T-helper 1 cell treated with Interleukin-12 subunit alpha and Interleukin-12 subunit beta and Interleukin-4 antibody, amounts not matched to agents 30 μg/mL and 1 μg/mL, for 36 hours (primary cell): ENCODE measurements at regions not wholly inside any gene's neighbourhood (a gene's known extent, or its start where the extent isn't known, plus 50 kb on each side); places are given as distances from the start of the nearest gene placed in this dataset.
"Not testable (repeated sequence)": the region's sequence is repeated elsewhere in the genome, so short reads cannot be mapped to it uniquely, and the experiment has no call there.

ENCODE experiments used
- H3K27ac Mint-ChIP-seq: one replicate; pipeline ENCODE4 v1.8.0; 2021; ENCODE audit warnings: mild to moderate bottlenecking, mixed read lengths
- H3K27me3 Mint-ChIP-seq: one replicate; pipeline ENCODE4 v1.8.0; 2021; ENCODE audit warnings: low read depth, mixed read lengths
- H3K36me3 Mint-ChIP-seq: one replicate; pipeline ENCODE4 v1.8.0; 2021; ENCODE audit warnings: low read depth, mixed read lengths
- H3K4me1 Mint-ChIP-seq: one replicate; pipeline ENCODE4 v1.8.0; 2021; ENCODE audit warnings: low read depth, mixed read lengths
- H3K4me3 Mint-ChIP-seq: one replicate; pipeline ENCODE4 v1.8.0; 2021; ENCODE audit warnings: mild to moderate bottlenecking, moderate library complexity, mixed read lengths
- H3K9me3 Mint-ChIP-seq: one replicate; pipeline ENCODE4 v1.8.0; 2021; ENCODE audit warnings: mixed read lengths

DNA sequence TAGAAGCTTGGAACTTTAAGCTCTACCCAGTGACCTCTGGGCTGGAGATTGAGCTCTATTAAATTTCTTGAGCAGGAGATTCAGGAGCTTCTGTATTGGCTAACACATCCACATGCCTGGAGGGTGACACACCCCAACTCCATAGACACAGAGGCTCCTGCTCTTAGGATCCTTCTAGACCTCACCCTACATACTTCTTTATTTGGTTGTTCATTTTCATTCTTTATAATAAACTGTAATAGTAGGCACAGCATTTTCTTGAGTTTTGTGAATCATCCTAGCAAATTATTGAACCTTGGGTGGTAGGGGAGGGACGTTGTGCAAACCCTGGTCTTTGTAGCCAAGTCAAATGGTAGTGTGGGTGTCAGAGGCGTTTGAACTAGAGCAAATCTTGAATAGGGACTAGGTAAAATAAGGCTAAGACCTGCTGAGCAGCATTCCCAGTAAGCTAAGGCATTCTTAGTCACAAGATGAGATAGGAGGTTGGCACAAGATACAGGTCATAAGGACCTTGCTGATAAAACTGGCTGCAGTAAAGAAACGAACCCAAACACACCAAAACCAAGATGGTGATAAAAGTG, 323.8 kb upstream of the GALNT5 start:
- Mint-ChIP-seq H3K27me3 (no peaks in the 10 kb centered on the region), H3K36me3 (no peaks in the 10 kb centered on the region), H3K4me1 (no peaks in the 10 kb centered on the region), H3K27ac (no peak overlapping the region), H3K4me3 (no peak overlapping the region), H3K9me3 (no peaks in the 10 kb centered on the region)

DNA sequence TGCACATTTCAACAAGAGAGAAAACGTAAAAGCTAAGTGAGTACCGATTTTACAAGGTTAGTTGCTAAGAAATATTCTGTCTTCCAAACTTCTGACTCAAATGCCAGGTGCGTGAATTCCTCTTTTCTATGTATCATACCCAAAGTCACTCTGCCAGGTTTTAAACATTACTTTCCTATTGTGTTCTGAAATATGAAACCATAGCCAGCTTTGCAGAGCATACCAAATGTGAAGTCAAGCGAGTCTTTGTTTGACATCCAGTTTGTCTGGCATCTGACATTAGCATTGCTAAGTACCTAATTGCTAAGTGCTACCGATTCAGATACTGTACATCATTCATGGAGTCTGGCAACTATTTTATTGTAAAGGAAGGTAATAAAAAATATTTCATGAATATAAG, 321.9 kb upstream of the GALNT5 start:
- no peak overlapping the region for H3K27ac Mint-ChIP-seq
- H3K4me1 Mint-ChIP-seq, result no peaks in the 10 kb centered on the region
- no peak overlapping the region for H3K4me3 Mint-ChIP-seq
- no peaks in the 10 kb centered on the region for H3K9me3 Mint-ChIP-seq
- H3K36me3 Mint-ChIP-seq, result no peaks in the 10 kb centered on the region
- no peaks in the 10 kb centered on the region for H3K27me3 Mint-ChIP-seq

DNA sequence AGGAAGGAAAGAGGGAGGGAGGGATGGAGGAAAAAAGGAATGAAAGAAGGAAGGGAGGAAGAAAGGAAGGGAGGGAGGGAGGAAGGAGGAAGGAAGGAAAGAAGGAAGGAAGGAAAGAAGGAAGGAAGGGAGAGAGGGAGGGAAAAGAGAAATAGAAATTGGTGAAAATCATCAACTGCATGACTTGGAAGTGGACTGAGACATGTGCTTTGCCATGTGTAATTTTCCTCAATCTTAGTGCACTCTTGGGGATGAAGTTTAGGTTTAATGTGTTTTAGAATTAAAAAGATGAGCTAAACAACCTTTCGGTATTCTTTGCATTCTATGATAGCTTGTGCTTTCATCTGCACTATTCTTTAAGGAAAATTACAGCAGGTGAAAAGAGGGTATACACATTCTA, 320.1 kb upstream of the GALNT5 start:
- Mint-ChIP-seq H3K27ac (no peak overlapping the region), H3K9me3 (no peaks in the 10 kb centered on the region), H3K36me3 (no peaks in the 10 kb centered on the region), H3K4me3 (no peak overlapping the region), H3K27me3 (no peaks in the 10 kb centered on the region), H3K4me1 (no peaks in the 10 kb centered on the region)

DNA sequence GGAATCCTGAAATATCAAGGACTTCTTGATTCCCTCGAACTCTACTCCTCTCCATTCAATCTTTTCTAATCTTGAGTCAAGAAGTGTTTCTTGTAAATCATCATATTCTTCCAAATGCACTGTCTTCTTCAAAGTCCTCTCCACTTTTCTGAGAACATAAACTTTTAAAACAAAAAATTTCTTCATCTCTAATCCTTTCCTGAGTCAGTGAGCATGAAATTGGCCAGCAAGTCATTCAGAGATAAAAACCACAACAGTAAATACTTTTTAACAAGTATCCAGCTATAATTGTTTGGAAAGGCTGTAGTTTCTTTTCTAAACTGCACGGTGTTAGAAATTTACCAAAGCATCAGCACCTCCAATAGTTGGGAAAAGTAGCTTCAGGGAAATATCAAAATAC, 312.6 kb upstream of the GALNT5 start:
- Mint-ChIP-seq H3K4me1 (no peaks in the 10 kb centered on the region), H3K27ac (no peak overlapping the region), H3K9me3 (no peaks in the 10 kb centered on the region), H3K36me3 (no peaks in the 10 kb centered on the region), H3K4me3 (no peak overlapping the region), H3K27me3 (no peaks in the 10 kb centered on the region)

DNA sequence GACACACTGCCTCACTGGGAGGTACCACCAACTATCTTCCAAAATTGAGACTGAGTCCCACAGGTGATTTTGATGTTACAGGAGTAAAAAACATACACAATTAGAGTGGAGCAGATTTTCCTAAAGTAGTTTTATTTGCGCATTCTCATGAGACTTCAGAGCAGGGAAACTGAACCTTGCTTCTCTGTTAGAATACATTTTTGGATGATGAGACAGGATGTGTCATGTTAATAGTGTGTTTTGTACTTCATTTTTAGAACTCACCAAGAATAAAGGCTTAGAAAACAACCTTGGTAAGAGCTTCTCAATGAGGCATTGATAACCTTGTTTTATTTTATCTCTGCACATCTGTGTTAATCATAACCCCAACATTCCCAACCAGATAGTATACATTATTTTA, 310.2 kb upstream of the GALNT5 start:
- H3K9me3 Mint-ChIP-seq, result peaks cover 6% of the 10 kb centered on the region

DNA sequence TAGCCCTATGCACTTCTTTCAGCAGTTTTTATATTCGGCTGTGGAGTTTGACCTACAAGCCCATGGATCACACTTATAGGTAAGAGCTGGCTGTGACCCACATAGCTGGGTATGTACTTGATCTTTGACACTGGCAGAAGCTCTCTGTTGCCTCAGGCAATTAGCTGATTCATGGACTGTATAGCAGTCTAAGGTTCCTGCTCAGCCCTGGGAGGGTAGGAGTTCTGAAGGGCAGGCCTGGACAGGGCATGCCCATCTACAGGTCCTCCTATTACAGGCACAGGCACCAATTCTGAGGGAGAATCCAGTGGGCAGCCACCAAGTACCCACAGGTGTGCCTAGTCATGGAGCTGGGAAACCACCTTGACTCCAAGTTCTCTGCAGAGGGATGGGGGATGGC, 301.8 kb upstream of the GALNT5 start:
- peaks cover 4% of the 10 kb centered on the region for H3K9me3 Mint-ChIP-seq
- no peaks in the 10 kb centered on the region for H3K4me1 Mint-ChIP-seq
- no peaks in the 10 kb centered on the region for H3K36me3 Mint-ChIP-seq
- no peak overlapping the region for H3K27ac Mint-ChIP-seq
- no peaks in the 10 kb centered on the region for H3K27me3 Mint-ChIP-seq
- H3K4me3 Mint-ChIP-seq, result no peak overlapping the region

More for the DNA sequence above, 310.2 kb upstream of the GALNT5 start:
- no peaks in the 10 kb centered on the region for H3K27me3 Mint-ChIP-seq
- H3K27ac Mint-ChIP-seq, result no peak overlapping the region
- no peaks in the 10 kb centered on the region for H3K36me3 Mint-ChIP-seq
- H3K4me3 Mint-ChIP-seq, result no peak overlapping the region
- no peaks in the 10 kb centered on the region for H3K4me1 Mint-ChIP-seq

DNA sequence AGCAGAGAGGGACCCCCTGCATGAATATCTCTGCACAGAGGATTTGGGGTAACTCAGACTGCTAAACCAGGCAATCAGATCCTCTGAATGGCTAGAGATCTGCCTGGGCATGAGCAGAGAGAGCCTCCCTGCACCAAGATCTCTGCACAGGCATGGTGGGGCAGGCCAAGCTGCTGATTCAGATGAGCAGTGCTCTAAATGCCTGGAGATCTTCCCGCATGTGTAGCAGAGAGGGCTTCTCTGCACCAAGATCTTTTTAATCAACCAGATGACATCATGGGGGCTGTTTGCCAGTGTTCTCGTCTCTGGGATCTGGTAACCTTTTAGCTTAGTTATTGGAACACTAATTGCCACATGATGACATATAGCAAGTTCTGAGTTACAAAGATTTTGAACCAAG, 301.3 kb upstream of the GALNT5 start:
- no peaks in the 10 kb centered on the region for H3K4me1 Mint-ChIP-seq
- no peaks in the 10 kb centered on the region for H3K36me3 Mint-ChIP-seq
- peaks cover 3% of the 10 kb centered on the region for H3K9me3 Mint-ChIP-seq
- no peaks in the 10 kb centered on the region for H3K27me3 Mint-ChIP-seq
- no peak overlapping the region for H3K27ac Mint-ChIP-seq
- H3K4me3 Mint-ChIP-seq, result no peak overlapping the region

DNA sequence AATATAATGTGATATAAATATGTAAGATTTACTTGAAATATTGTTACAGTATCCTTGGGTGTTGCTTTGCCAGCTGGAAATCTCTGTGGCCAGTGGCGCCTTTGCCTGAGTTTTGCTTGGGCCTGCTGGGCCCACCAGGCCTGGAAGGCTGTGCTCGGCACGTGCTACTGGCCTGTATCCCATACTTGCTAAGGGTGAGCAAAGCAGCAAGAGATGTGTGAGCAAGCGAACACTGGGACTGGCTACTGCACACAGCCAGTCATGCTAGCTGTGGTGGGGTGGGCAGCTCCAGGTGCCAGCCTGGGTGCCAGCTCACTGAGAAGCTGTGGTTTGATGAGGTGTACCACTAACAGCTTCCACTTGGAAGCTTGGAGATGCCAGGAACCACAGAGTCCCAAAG, 299.1 kb upstream of the GALNT5 start:
- Mint-ChIP-seq H3K4me1 (no peaks in the 10 kb centered on the region), H3K27me3 (no peaks in the 10 kb centered on the region), H3K4me3 (no peak overlapping the region), H3K9me3 (peaks cover 3% of the 10 kb centered on the region), H3K27ac (no peak overlapping the region), H3K36me3 (no peaks in the 10 kb centered on the region)

DNA sequence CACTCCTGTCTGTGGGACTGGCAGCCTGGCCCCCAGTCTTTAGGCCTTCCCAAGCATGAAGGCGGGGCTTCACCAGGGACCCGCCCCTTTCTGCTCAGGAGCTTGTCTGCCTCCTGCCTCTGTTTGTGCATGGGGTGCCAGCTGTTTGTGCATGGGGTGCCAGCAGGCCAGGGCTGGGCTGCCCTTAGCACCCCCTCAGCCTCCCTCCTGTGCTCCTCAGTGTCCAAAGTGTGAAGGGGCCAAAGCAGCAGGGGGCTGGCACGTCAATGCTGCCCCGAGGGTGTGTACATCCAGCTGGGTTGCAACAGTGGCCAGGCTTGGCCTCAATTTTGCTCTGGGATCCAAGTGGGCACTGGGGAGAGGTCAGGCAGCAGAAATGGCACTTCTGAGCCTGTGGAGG, 298.0 kb upstream of the GALNT5 start:
- H3K4me3 Mint-ChIP-seq, result no peak overlapping the region
- H3K36me3 Mint-ChIP-seq, result no peaks in the 10 kb centered on the region
- H3K27me3 Mint-ChIP-seq, result no peaks in the 10 kb centered on the region
- no peak overlapping the region for H3K27ac Mint-ChIP-seq
- peaks cover 3% of the 10 kb centered on the region for H3K9me3 Mint-ChIP-seq
- no peaks in the 10 kb centered on the region for H3K4me1 Mint-ChIP-seq

DNA sequence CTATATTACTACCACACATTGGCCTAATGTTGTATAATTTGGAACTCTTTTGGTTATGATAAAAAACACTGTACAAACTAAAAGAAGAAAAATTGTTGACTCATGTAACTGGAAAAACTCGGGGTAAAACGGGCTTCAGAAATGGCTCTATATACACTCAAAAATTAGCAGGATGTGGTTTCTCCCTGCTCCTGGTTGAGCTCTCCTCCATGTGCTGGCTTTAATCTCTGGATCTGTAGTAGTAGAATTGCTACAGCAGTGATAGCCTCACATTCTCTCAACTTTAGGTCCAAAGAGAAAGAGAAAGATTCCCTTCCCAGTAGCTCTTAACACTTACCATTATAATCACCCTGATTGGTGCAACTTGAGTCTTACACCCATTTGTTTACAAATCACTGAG, 274.9 kb upstream of the GALNT5 start:
- Mint-ChIP-seq H3K27me3 (no peaks in the 10 kb centered on the region), H3K9me3 (no peaks in the 10 kb centered on the region), H3K4me3 (no peak overlapping the region), H3K4me1 (no peaks in the 10 kb centered on the region), H3K27ac (no peak overlapping the region), H3K36me3 (no peaks in the 10 kb centered on the region)

DNA sequence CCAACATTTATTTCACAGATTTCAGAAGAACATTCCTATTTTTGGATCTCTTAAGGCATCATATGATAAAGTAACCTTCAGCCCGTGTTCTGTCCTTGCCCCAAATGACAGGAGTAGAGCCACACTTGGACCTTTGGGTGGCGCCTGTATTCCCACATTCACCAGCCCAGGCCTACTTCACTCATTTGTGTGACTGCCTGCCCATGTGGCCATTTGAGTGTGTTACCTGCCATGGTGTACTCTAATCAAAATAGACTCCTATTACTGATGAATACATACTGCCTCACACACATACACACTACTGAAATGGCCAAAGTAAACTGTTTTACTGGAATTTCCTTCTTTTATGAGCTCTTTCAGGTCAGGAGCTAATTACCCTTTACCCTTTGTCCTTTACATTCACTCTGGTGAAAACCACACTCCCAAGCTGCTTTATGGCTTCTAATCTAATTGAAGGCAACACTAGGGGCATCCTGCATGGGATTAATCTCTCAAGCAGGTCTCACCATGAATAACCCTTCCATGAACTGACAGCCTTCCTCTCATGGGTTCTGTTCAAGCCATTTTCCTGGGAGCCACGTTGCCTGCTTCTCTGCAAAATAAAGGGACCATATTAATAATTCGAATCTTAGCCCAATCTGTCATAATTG, 271.0 kb upstream of the GALNT5 start:
- Mint-ChIP-seq H3K27me3 (no peaks in the 10 kb centered on the region), H3K27ac (no peak overlapping the region), H3K9me3 (no peaks in the 10 kb centered on the region), H3K4me3 (no peak overlapping the region), H3K36me3 (no peaks in the 10 kb centered on the region), H3K4me1 (no peaks in the 10 kb centered on the region)

DNA sequence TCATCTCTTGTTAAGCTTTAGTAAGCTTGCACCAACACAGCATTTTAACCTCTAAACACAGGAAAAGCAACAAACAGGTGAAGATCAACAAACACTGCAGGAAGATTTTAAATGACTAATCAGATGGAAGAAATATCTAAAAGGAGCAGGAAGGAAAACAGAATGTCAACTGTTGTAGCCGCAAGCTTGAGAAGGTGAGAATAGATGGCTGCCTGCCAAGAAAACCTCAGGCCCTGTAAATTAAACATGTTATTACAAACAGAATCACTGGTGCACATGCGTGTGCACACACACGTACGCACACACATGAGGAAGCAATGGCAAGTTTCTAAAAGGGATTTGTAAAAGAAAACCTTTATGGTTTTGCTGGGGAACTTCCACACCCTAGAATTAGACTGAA, 257.8 kb upstream of the GALNT5 start:
- H3K4me3 Mint-ChIP-seq, result no peak overlapping the region
- no peaks in the 10 kb centered on the region for H3K36me3 Mint-ChIP-seq
- no peaks in the 10 kb centered on the region for H3K27me3 Mint-ChIP-seq
- no peaks in the 10 kb centered on the region for H3K4me1 Mint-ChIP-seq
- H3K27ac Mint-ChIP-seq, result no peak overlapping the region
- H3K9me3 Mint-ChIP-seq, result no peaks in the 10 kb centered on the region

DNA sequence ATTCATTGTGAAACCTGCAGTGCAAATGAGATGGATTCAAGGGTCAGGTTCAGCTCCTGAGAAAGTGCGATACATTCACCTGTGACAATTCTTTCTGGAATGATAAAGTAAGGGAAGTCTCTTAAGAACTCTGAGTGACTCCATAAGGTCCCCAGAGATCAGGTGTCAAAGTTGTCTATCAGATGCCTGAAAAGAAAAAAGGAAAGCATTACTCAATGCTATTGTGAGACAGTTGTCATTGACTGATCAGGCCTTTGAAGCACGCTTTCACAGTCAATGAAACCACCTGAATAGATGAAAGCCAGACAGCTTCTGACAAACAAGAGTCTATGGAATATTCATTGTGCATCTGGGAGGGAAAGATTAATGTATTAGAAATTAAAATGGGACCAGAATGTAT, 252.7 kb upstream of the GALNT5 start:
- no peaks in the 10 kb centered on the region for H3K4me1 Mint-ChIP-seq
- H3K9me3 Mint-ChIP-seq, result no peaks in the 10 kb centered on the region
- no peaks in the 10 kb centered on the region for H3K27me3 Mint-ChIP-seq
- no peak overlapping the region for H3K4me3 Mint-ChIP-seq
- H3K36me3 Mint-ChIP-seq, result no peaks in the 10 kb centered on the region
- H3K27ac Mint-ChIP-seq, result no peak overlapping the region

DNA sequence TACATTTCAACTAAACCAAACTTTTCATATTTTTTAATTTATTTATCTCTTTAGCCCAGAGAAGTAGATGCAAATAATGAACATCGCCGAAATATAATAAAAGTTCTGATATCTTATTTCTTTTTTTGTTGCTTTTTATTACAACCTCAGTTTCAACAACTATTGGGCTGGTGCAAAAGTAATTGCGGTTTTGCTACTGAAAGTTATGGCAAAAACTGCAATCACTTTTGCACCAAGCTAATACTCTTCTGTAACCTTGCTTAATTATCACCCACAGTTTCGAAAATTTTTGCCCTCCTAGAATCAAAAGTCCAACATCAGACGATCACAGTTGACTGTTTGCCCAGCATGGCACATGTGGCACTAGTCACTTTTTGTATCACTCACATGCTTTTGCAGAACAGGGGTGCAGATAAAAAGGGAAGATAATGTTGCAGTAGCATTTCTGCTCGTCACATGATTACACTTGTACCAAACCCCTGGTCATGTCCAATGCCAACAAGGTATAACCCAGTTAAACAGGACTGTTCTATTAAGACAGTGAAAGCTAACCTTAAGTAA, 242.4 kb upstream of the GALNT5 start:
- Mint-ChIP-seq H3K9me3 (no peaks in the 10 kb centered on the region), H3K27ac (no peak overlapping the region)

DNA sequence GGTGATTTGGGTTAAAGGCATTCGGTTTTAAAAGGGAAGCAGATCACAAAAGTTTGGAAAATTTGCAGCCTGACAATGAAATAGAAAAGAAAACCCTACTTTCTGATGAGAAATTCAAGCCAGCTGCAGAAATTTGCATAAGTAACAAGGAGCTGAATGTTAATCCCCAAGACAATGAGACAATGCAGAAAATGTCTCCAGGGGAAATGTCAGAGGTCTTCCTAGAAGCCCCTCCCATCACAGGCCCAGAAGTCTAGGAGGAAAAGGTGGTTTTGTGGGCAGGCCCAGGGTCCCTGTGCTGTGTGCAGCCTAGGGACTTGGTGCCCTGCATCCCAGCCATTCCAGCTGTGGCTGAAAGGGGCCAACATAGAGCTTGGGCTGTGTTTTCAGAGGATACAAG, 234.2 kb upstream of the GALNT5 start:
- not testable (repeated sequence) for H3K36me3 Mint-ChIP-seq, H3K4me3 Mint-ChIP-seq, H3K9me3 Mint-ChIP-seq, H3K4me1 Mint-ChIP-seq, H3K27me3 Mint-ChIP-seq, H3K27ac Mint-ChIP-seq

More for the DNA sequence above, 242.4 kb upstream of the GALNT5 start:
- Mint-ChIP-seq H3K4me3 (no peak overlapping the region), H3K36me3 (no peaks in the 10 kb centered on the region), H3K4me1 (no peaks in the 10 kb centered on the region), H3K27me3 (peaks cover 4% of the 10 kb centered on the region)
